T-helper 17 cell (primary cell): ENCODE measurements at regions not wholly inside any gene's neighbourhood (a gene's known extent, or its start where the extent isn't known, plus 50 kb on each side); places are given as distances from the start of the nearest gene placed in this dataset.

Source experiments
- ATAC-seq: fragments of 150-1000 bp; cut with Tn5 transposase; 2 replicates; pipeline ENCODE4 v1.10.0; 2021; ENCODE audit warnings: mild to moderate bottlenecking, moderate library complexity
- DNase-seq, 3 donors: peaks; one replicate each; pipeline versions ENCODE4 v3.0.0 to v3.0.0-alpha.2; 2020 to 2021
- H3K9me3 ChIP-seq: one replicate; pipeline ENCODE4 v1.7.0; 2013; ENCODE audit warnings: low read length, mild to moderate bottlenecking; ENCODE audit not compliant: control insufficient read depth, poor library complexity, severe bottlenecking
- H3K27ac Mint-ChIP-seq: one replicate; pipeline ENCODE4 v1.8.0; 2022; ENCODE audit warnings: mild to moderate bottlenecking, moderate library complexity, mixed read lengths
- H3K27me3 Mint-ChIP-seq: one replicate; pipeline ENCODE4 v1.8.0; 2022; ENCODE audit warnings: mixed read lengths
- H3K36me3 Mint-ChIP-seq: one replicate; pipeline ENCODE4 v1.8.0; 2022; ENCODE audit warnings: low read depth, mixed read lengths
- H3K4me1 Mint-ChIP-seq: one replicate; pipeline ENCODE4 v1.8.0; 2022; ENCODE audit warnings: mild to moderate bottlenecking, mixed read lengths
- H3K4me3 Mint-ChIP-seq: one replicate; pipeline ENCODE4 v1.8.0; 2022; ENCODE audit warnings: mild to moderate bottlenecking, moderate library complexity, mixed read lengths

DNA sequence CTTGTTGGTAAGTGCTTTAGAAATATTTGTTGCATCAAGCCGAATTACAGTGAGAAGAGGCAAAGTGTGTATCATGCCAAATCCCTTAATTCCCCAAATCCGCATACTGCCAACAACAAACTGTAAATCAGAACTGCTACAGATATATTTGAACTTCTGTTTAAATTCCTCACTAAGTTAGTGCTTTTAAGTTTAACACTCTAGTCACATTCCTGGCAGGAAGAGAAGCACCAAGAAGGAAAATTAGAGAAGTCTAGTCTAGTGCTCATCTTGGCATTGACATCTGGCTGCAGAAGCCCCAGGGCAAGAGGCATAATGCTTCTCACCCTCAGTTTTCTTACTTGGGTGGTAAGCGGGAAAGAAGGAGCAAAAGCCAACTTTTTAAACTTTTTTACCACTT lies 343.5 kb downstream of the GPR37 start:
- H3K27ac Mint-ChIP-seq: no peak overlapping the region
- ATAC-seq (no peak), DNase-seq (no peak)
- H3K4me1 Mint-ChIP-seq: no peaks in the 10 kb centered on the region
- H3K4me3 Mint-ChIP-seq: no peak overlapping the region
- no peaks in the 10 kb centered on the region for H3K9me3 ChIP-seq
- H3K27me3 Mint-ChIP-seq: no peaks in the 10 kb centered on the region
- H3K36me3 Mint-ChIP-seq: no peaks in the 10 kb centered on the region

DNA sequence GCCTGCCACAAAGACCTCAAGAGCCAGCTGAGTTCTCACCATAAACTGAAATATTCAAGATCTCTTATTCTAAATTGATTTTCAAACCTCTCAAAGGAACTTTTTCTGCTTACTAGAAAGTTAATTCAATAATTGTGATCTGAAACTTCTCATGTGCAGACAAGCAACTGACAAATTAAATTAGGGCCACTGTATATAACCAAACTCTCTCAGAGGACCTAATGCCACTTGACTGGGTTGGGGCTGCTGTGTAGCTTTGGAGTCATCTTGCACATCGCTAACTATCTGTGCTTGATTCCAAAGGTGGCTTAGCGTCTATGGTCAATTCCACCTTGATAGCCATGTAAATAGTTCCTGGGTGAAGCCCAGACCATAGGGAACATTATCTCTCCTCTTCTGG lies 345.2 kb downstream of the GPR37 start:
- ATAC-seq: no peak
- no peak for DNase-seq
- Mint-ChIP-seq H3K27me3 (no peaks in the 10 kb centered on the region), H3K4me1 (no peaks in the 10 kb centered on the region), H3K36me3 (no peaks in the 10 kb centered on the region), H3K4me3 (no peak overlapping the region), H3K27ac (no peak overlapping the region)
- H3K9me3 ChIP-seq: no peaks in the 10 kb centered on the region

DNA sequence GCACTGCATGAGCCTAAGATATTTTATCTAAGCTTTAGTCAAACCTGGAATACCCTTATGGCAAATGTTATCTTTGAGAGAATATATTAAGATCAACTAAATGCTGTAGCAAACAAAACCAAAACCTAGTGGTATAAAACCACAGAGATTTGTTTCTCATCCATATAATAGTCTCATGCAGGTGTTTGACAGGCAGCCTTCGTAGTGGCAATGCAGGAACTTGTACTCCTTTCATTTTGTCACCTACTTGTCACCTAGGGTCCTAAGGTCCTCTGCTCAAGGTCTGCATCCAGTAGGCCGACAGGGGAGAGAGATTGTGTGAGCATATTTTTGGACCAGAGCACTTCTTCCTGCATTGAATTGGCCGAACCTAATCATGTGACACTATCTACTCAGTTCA lies 352.6 kb downstream of the GPR37 start:
- Mint-ChIP-seq H3K4me1 (no peaks in the 10 kb centered on the region), H3K27ac (no peak overlapping the region), H3K36me3 (no peaks in the 10 kb centered on the region), H3K4me3 (no peak overlapping the region), H3K27me3 (no peaks in the 10 kb centered on the region)
- H3K9me3 ChIP-seq: no peaks in the 10 kb centered on the region
- DNase-seq (no peak), ATAC-seq (no peak)

DNA sequence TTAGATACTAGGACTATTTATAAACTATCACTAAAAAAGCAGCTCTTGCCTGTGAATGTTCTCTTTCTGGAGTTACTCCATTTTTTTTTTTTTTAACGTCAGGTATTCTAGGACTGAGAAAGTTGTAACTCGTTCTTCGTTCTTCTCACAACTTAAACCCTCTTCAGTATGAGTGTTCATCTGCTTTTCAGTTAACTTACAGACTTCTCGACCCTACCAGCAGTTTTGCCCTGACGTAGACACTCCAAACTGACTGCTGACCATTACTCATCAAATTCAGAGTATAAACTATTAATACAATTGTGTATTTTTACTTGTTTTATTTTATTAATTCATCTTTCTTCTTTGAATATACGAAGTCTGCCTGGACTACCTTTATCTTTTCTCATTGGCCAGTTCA lies 353.1 kb downstream of the GPR37 start:
- no peak overlapping the region for H3K4me3 Mint-ChIP-seq
- ATAC-seq (no peak), DNase-seq (no peak)
- H3K4me1 Mint-ChIP-seq: no peaks in the 10 kb centered on the region
- no peaks in the 10 kb centered on the region for H3K9me3 ChIP-seq
- no peaks in the 10 kb centered on the region for H3K27me3 Mint-ChIP-seq
- H3K27ac Mint-ChIP-seq: no peak overlapping the region
- no peaks in the 10 kb centered on the region for H3K36me3 Mint-ChIP-seq

DNA sequence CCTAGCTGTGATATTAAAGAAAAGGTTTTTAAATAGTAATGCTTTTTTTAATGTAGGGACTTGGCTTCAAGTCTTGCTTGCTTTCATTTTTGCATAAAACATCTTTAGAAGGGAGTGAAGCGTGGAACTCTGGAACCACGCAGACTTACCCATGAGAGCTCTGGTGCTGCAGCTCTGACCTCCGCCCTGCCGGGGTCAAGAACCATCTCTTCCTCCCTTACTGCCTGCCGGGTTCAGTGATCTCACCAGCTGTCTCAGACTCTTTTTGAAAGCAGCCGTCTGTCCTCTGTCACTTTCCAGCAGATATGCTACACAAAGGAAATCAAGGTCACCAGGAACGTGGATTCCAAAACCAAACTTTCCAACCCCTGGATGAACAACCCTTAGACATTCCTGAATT lies 353.8 kb downstream of the GPR37 start:
- Mint-ChIP-seq H3K27ac (no peak overlapping the region), H3K36me3 (no peaks in the 10 kb centered on the region), H3K4me1 (no peaks in the 10 kb centered on the region), H3K4me3 (no peak overlapping the region), H3K27me3 (no peaks in the 10 kb centered on the region)
- H3K9me3 ChIP-seq: no peaks in the 10 kb centered on the region
- ATAC-seq: no peak
- no peak for DNase-seq

DNA sequence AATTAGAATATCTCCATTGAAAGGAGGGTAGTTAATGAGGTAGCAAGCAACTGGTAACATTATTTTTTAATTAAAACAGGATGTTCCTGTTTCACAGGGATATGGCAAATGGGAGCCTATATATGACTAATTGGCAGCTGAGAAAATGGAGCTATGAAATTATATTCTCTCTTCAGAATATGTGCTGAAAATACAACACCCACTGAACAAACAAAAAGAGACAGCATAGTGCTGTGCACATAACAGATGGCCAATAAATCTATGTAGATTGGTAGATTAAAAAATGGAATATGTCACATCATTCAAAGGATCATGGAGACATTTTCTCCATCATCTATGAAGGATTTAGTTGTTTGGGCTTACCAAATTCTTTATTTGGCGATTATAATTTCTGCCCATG lies 362.0 kb downstream of the GPR37 start:
- no peaks in the 10 kb centered on the region for H3K9me3 ChIP-seq
- no peaks in the 10 kb centered on the region for H3K36me3 Mint-ChIP-seq
- ATAC-seq (no peak), DNase-seq (no peak)
- H3K27me3 Mint-ChIP-seq: no peaks in the 10 kb centered on the region
- no peak overlapping the region for H3K4me3 Mint-ChIP-seq
- H3K4me1 Mint-ChIP-seq: no peaks in the 10 kb centered on the region
- no peak overlapping the region for H3K27ac Mint-ChIP-seq

DNA sequence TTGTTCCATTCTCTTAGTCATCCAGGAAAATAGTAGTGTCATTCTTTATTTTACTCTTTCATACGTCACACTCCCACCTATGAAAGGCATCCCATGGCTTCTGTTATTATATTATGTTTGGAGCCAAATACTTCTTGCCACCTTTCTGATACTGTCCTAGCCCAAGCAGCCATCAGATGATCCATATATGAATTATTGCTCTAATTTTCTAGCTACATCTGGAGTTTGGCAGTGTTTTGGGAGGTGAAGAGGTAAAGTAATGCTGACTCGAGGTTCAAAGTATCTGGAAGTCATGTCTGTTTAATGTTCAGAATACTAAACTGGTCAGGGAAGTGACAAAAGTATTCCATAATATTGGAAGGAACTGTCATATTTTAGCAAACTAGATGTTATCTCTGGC lies 362.5 kb downstream of the GPR37 start:
- Mint-ChIP-seq H3K27ac (no peak overlapping the region), H3K36me3 (no peaks in the 10 kb centered on the region), H3K4me1 (no peaks in the 10 kb centered on the region), H3K4me3 (no peak overlapping the region), H3K27me3 (no peaks in the 10 kb centered on the region)
- DNase-seq: no peak
- H3K9me3 ChIP-seq: no peaks in the 10 kb centered on the region
- no peak for ATAC-seq

DNA sequence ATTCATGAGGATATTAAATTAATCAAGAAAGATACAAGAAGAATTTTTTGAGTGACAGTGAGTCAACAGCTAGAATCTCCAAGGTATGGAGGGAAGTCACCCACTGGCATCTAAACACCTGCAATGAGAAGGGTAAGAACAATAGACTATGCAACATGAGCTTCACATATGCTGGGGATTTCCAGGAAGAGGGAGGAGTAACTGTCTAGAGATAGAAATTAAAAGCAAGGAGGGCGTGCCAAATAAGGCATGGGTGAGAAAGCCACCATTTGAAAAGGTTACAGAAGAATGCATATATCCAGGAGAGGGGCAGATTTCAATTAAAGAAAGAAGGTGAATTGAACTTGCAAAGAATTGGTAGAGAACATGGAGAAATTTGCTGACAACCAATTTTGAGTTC lies 365.7 kb downstream of the GPR37 start:
- Mint-ChIP-seq H3K4me1 (no peaks in the 10 kb centered on the region), H3K36me3 (no peaks in the 10 kb centered on the region), H3K27ac (no peak overlapping the region), H3K4me3 (no peak overlapping the region), H3K27me3 (no peaks in the 10 kb centered on the region)
- ATAC-seq (no peak), DNase-seq (no peak)
- no peaks in the 10 kb centered on the region for H3K9me3 ChIP-seq

DNA sequence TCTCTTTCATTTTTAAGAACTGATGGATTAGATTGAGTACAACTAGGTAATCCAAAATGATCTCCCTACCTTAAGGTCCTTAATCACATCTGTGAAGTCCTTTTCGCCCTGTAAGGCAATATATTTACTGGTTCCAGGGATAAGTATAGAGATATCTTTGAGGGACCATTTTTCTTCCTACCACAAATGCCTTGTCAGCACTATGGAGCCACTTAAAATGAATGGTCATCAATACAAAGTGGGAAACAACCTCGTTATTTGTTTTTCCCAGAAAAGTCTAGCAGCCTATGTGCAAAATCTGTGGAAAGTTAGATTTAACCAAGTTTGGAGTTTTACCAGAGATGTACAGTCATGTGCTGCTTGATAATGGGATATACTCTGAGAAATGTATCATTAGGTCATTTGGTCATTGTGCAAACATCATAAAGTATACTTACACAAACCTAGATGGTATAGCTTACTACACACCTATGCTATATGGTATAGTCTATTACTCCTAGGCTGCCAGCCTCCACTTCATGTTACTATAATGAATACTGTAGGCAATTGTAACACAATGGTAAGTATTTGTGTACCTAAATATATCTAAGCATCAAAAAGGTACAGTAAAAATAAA lies 366.2 kb upstream of the TMEM229A start:
- H3K36me3 Mint-ChIP-seq: no peaks in the 10 kb centered on the region

DNA sequence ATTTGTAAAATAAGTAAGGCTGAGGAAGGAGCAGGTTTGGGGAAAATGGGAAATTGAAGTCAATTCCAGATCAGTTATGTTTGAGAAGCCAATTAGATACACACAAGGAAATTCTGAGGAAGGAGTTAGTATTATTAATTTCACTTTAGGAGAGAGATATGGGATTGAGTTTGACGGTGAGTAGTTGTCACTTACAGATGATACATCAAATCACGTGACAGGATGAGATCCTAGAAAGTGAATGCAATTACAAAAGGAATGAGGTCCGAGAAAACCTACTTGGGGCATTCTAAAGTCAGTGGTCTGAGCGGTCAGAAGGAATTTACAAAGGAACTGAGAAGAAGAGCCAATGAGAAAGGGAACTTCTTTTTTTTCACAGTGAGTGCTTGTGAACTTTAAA lies 364.3 kb upstream of the TMEM229A start:
- Mint-ChIP-seq H3K36me3 (no peaks in the 10 kb centered on the region), H3K27me3 (no peaks in the 10 kb centered on the region), H3K27ac (no peak overlapping the region), H3K4me3 (no peak overlapping the region), H3K4me1 (no peaks in the 10 kb centered on the region)
- H3K9me3 ChIP-seq: no peaks in the 10 kb centered on the region
- ATAC-seq (no peak), DNase-seq (no peak)

More for the DNA sequence above, 366.2 kb upstream of the TMEM229A start:
- Mint-ChIP-seq H3K27me3 (no peaks in the 10 kb centered on the region), H3K4me1 (no peaks in the 10 kb centered on the region), H3K4me3 (no peak overlapping the region), H3K27ac (no peak overlapping the region)
- no peaks in the 10 kb centered on the region for H3K9me3 ChIP-seq
- ATAC-seq (no peak), DNase-seq (no peak)

DNA sequence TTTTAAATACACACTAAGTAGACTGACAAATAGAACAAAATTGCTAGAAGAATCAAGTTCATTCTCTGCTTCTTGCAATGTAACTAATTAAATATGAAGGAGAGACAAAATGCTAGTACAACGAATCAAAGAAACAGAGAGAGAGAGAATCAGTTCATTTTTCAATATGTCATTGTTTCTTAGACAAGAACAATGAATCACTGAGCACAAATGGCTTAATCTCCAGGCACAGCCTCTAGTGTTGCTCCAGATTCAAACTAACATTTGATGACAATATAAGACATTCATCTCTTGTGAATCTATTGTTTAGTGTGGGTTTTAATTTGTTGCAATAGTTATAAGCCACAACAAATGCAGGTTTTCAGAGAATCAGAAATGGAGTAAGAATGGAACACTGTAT lies 357.4 kb upstream of the TMEM229A start:
- H3K4me1 Mint-ChIP-seq: no peaks in the 10 kb centered on the region

DNA sequence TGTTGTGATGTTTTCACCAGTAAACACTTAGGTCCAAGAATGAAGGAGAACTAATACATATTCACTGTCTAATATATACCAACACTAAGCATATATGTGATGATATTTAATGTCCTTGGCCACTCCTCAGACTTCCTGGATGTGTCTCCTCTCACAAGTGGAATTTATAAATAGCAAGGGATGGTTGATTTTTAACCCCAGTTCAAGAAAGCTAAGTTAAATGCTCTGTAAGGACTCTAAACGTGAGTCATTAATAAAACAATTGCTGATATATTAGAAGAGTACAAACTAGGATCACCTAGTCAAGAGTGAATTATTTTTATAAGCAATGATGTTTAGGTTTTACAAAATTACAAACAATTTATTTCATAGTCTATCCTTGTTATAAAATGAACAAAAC lies 355.9 kb upstream of the TMEM229A start:
- no peaks in the 10 kb centered on the region for H3K9me3 ChIP-seq
- DNase-seq (no peak), ATAC-seq (no peak)
- Mint-ChIP-seq H3K27me3 (no peaks in the 10 kb centered on the region), H3K27ac (no peak overlapping the region), H3K4me3 (no peak overlapping the region), H3K36me3 (no peaks in the 10 kb centered on the region), H3K4me1 (no peaks in the 10 kb centered on the region)

More for the DNA sequence above, 357.4 kb upstream of the TMEM229A start:
- Mint-ChIP-seq H3K27ac (no peak overlapping the region), H3K36me3 (no peaks in the 10 kb centered on the region), H3K27me3 (no peaks in the 10 kb centered on the region), H3K4me3 (no peak overlapping the region)
- H3K9me3 ChIP-seq: no peaks in the 10 kb centered on the region
- ATAC-seq (no peak), DNase-seq (no peak)

DNA sequence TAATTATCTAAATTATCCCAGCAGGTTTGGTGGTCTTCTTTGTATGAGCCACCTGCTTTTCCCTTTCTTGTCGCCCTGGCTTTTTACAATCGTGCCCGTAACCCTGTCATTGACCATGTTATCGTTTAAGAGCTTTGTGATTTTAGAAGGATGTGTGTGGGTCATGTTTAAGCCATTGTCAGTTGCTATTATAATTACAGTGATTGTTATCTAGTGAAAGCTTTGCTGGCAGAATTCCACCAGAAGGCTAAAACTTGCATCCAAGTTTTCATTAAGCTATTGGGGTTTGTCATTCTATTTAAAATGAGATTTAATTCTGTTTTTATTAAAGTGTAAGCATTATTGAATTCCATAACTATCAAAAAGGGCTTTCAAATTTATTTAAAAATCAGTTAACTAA lies 354.2 kb upstream of the TMEM229A start:
- ATAC-seq: no peak
- no peaks in the 10 kb centered on the region for H3K9me3 ChIP-seq
- Mint-ChIP-seq H3K27ac (no peak overlapping the region), H3K36me3 (no peaks in the 10 kb centered on the region), H3K4me1 (no peaks in the 10 kb centered on the region), H3K27me3 (no peaks in the 10 kb centered on the region), H3K4me3 (no peak overlapping the region)
- no peak for DNase-seq

DNA sequence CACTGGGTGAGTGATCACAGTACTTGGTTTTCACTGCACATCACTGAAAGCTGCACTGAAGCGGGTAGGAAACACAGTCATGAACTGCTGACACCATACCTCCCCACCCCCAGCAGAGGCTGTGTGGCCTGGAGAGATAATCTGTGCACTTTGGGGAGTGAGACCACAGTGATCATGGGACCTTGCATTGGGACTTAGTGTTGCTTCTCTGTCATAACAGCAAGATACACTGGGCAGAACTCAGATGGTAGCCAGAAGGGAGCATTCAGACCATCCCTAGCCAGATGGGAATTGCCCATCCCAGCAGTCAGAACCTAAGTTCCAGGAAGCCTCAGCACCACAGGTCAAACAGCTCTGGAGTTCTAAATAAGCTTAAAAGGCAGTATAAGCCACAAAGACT lies 346.4 kb upstream of the TMEM229A start:
- no peaks in the 10 kb centered on the region for H3K4me1 Mint-ChIP-seq
- no peaks in the 10 kb centered on the region for H3K9me3 ChIP-seq
- DNase-seq (no peak), ATAC-seq (no peak)
- no peak overlapping the region for H3K4me3 Mint-ChIP-seq
- H3K27me3 Mint-ChIP-seq: no peaks in the 10 kb centered on the region
- no peaks in the 10 kb centered on the region for H3K36me3 Mint-ChIP-seq
- no peak overlapping the region for H3K27ac Mint-ChIP-seq
